ENCODE measurements at regions not wholly inside any gene's neighbourhood (a gene's known extent, or its start where the extent isn't known, plus 50 kb on each side); places are given as distances from the start of the nearest gene placed in this dataset.

DNA sequence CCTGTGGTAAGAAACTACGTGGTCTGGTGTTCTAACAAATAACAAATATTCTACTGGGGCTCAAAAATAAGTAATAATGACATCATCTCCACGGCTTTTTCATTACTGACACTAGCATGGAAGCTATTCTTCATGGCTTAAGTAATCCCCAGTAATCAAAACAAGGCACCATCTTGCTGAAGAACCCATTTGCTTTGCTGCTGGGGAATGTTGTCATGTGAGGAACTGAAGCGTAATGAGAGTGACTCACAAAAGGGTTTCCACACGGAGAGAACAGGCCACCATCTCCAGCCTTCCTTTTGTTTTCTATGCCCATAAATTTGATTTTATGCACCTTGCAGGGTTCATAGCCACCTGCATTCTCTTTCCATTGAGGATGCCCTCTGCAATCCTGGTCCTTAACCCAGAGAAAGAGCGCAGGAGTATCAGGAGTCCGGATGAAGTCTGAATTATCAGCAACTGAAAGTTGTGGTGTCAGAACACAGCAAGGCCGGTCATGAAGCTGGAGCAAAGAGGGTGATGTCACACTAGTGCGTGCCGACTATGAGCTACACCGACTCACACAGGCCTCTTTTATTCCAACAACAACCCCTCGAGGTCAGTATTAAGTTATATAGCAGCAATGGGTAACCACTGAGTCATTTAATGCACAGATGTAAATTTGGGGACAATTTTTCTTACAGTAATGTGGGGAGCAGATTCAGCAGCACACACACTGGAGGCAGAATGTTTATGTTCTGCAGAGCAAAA, 173.7 kb upstream of the SSTR4 start:
- Histone ChIP-seq H3K4me1 (peaks cover 7% of the 10 kb centered on the region; the same call in 2 of the 3 replicates), H3K9me3 (no peaks in the 10 kb centered on the region), H3K27ac (peak overlapping the region in 1 of 2 experiments; percentile 43; a peak in 3 of 6 replicates), H3K4me3 (no peak overlapping the region), H3K4me2 (no peak overlapping the region)
- ATAC-seq (no peak), FAIRE-seq (peak; percentile 7), DNase-seq (ENCODE audit: low read depth in 1 of 2, low spot score in 1 of 2) (no peak)
- ChIA-PET CTCF (interaction anchor here (1.4 to 4.0 kb wide), 5 partner anchors 9 to 479 kb away, joined by 4 to 21 read pairs (median 6); no protein-coding TSS in a partner anchor), POLR2A (no interaction called here)
- WGBS (ENCODE audit: missing lambda C conversion rate) = 66% methylated on average over 11 of the region's 11 CpGs
- TF ChIP-seq KDM1A (IDR thresholded peaks at IDR 0.05; ENCODE audit: low read depth) = no peak

DNA sequence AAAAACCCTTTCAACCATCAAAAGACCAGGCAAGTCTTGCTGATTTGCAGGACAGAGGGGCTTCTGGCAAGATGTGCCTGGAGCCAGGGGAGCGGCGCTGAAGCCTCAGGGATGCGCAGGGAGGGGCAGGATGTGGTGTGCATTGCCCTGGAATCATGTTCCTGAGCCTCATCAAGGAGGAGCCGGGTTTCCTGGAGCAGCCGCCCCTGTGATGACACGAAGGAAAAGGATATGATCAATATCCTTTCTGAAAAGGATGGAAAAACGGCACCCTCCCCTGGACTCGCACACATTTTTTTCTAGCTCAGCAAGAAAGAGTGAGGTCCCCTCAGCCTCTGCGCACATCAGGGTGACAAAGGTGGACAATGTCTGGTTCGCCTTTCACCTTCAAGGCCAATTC, 173.1 kb upstream of the SSTR4 start:
- WGBS (ENCODE audit: missing lambda C conversion rate) = 90% methylated on average over 10 of the region's 10 CpGs
- H3K4me3 ChIP-seq = no peak overlapping the region
- POLR2A ChIA-PET = no interaction called here
- H3K27ac ChIP-seq = peak overlapping the region in 1 of 2 experiments; percentile 43; a peak in 3 of 6 replicates
- H3K4me1 ChIP-seq = peaks cover 12% of the 10 kb centered on the region
- H3K4me2 ChIP-seq = no peak overlapping the region
- DNase-seq (ENCODE audit: low read depth in 1 of 2, low spot score in 1 of 2) = no peak
- FAIRE-seq = no peak
- no peak for ATAC-seq
- CTCF ChIA-PET = interaction anchor here (1.0 to 4.0 kb wide), 4 partner anchors 10 to 479 kb away, joined by 3 to 21 read pairs (median 6); no protein-coding TSS in a partner anchor
- H3K9me3 ChIP-seq = no peaks in the 10 kb centered on the region
- TF ChIP-seq SREBF2 (IDR thresholded peaks at IDR 0.05) (no peak), RNF2 (IDR thresholded peaks at IDR 0.05; ENCODE audit: borderline replicate concordance, low read depth) (no peak), HEYL (CRISPR knock-in tag; IDR thresholded peaks at IDR 0.05) (no peak), CBX2 (IDR thresholded peaks at IDR 0.05; ENCODE audit: borderline replicate concordance, low read depth) (no peak), NR3C1 (IDR thresholded peaks at IDR 0.05) (no peak), NPAS2 (CRISPR knock-in tag; IDR thresholded peaks at IDR 0.05; ENCODE audit: borderline replicate concordance) (no peak), FOSL2 (IDR thresholded peaks at IDR 0.05) (no peak), FOSL2 (CRISPR knock-in tag; IDR thresholded peaks at IDR 0.05) (no peak), POLR2AphosphoS2 (conservative IDR thresholded peaks at IDR 0.05; ENCODE audit: low read length) (no peak), JUN (IDR thresholded peaks at IDR 0.05) (no peak), FOSB (CRISPR knock-in tag; IDR thresholded peaks at IDR 0.05) (no peak), RAD21 (conservative IDR thresholded peaks at IDR 0.05 in 1 of 2, IDR thresholded peaks at IDR 0.05 in 1 of 2) (no peak), ESRRA (IDR thresholded peaks at IDR 0.05; ENCODE audit: borderline replicate concordance, low read length) (no peak), GATA3 (IDR thresholded peaks at IDR 0.05; ENCODE audit: borderline replicate concordance) (no peak), CBX8 (IDR thresholded peaks at IDR 0.05) (no peak)
- TF ChIP-seq, protein P1, sequence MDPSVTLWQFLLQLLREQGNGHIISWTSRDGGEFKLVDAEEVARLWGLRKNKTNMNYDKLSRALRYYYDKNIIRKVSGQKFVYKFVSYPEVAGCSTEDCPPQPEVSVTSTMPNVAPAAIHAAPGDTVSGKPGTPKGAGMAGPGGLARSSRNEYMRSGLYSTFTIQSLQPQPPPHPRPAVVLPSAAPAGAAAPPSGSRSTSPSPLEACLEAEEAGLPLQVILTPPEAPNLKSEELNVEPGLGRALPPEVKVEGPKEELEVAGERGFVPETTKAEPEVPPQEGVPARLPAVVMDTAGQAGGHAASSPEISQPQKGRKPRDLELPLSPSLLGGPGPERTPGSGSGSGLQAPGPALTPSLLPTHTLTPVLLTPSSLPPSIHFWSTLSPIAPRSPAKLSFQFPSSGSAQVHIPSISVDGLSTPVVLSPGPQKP (IDR thresholded peaks at IDR 0.05; ENCODE audit: low read depth, low read length) = no peak
- TF ChIP-seq, protein P2, sequence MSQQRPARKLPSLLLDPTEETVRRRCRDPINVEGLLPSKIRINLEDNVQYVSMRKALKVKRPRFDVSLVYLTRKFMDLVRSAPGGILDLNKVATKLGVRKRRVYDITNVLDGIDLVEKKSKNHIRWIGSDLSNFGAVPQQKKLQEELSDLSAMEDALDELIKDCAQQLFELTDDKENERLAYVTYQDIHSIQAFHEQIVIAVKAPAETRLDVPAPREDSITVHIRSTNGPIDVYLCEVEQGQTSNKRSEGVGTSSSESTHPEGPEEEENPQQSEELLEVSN (IDR thresholded peaks at IDR 0.05; ENCODE audit: borderline replicate concordance, low read depth) = no peak

DNA sequence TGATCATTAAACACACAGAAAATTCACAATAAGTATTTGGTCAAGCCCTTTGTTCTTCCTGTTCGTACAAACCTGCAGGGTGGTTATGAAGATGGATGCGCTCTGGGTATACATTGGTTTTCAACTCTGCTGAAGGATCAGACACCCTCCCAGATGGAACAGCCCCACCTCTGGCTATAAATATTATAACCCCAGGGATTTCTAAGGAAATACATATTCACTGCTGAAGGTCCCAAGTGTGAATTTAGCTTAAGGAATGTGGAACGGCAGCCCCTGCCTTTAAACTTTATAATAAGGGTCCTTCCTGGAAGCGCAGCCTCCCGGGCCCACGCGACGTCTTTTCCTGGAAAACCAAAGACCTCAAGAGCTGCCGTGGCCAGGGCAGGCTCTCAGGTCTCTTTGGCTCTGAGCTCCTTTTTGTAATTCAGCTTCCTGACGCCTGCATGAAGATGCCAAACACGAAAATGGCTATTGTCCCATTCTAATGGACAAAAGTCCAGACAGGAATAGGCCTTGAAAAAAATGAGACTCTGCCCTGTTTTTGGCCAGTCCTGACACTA, 172.4 kb upstream of the SSTR4 start:
- ChIA-PET CTCF (interaction anchor here (0.7 to 4.0 kb wide), 7 partner anchors 11 to 478 kb away, joined by 3 to 21 read pairs (median 3); no protein-coding TSS in a partner anchor), POLR2A (no interaction called here)
- peak in 1 of 2 experiments; percentile 68; a peak in 3 of 6 replicates for ATAC-seq
- Histone ChIP-seq H3K4me3 (no peak overlapping the region), H3K4me2 (no peak overlapping the region), H3K27ac (peak overlapping the region in 1 of 2 experiments; percentile 33; a peak in 3 of 6 replicates), H3K9me3 (peaks cover 6% of the 10 kb centered on the region; the same call in 2 of the 3 replicates), H3K4me1 (peaks cover 18% of the 10 kb centered on the region)
- TF ChIP-seq RAD21 (conservative IDR thresholded peaks at IDR 0.05 in 1 of 2, IDR thresholded peaks at IDR 0.05 in 1 of 2) (peak in 1 of 2 experiments; percentile 17; a peak in 2 of 5 replicates), HOXB5 (CRISPR knock-in tag; IDR thresholded peaks at IDR 0.05) (no peak)
- peak; percentile 10 to 54 for DNase-seq (ENCODE audit: low read depth in 1 of 2, low spot score in 1 of 2)
- FAIRE-seq = no peak
- 76% methylated on average over 11 of the region's 11 CpGs for WGBS (ENCODE audit: missing lambda C conversion rate)
